GM21360 (cell line): ENCODE measurements at regions not wholly inside any gene's neighbourhood (a gene's known extent, or its start where the extent isn't known, plus 50 kb on each side); places are given as distances from the start of the nearest gene placed in this dataset.

Source experiments
- ATAC-seq: cut with Tn5 transposase; IDR thresholded peaks from one replicate; pipeline ENCODE4 v1.9.1; 2021; ENCODE audit warnings: mild to moderate bottlenecking, moderate library complexity; ENCODE audit not compliant: unreplicated experiment

DNA sequence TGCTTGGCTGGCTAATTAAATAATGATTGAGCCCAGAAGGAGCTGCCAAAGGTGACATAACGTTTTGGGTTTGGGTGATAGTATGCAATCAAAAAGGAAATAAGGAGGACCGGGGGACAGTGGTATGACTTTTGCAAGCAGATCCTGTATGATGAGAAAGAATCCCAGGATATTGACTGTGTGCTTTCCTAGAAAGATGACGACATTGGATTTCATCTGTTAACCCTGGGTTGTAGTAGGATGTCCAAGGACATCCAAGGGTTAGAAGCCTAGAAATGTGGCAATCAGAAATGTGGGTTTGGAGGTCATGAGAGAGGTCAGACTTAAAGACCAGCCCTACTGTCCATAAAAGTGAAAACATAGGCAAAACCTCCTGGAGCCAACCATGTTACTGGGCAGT is 50.3 kb upstream of the HMHB1 start:
- ATAC-seq: no peak

DNA sequence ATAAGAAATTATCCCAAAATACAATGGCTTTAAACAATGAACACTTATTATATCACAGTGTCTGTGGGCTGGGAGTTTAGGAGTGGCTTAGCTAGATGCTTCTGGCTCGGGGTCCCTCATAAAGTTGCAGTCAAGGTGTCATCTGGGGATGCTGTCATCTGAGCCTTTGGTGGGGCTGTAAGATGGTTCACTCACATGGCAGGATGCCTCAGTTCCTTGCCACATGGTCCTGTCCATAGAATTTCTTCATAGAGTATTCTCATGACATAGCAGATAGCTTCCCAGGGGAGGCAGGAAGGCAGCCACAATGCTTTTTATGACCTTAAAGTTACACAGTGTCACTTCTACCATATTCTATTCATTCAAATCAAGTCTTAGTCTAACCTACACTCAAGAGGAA is 51.2 kb upstream of the HMHB1 start:
- ATAC-seq: no peak

DNA sequence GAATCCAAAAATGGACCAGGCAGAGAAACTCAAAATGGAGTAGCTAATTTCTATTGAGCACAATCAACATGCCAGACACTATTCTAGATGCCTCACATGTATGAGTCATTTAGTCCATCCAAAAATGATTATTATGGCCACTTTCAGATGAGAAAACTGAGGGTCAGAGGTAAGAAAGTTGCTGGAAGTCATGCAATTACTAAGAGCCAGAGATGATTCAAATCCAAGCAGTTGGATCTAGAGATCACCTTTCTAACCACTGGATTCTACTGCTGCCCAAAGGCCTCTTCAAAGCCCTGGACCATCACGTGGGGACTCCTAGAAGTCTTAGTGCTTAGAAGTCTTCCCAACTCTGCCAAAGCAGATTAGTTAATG is 51.8 kb upstream of the HMHB1 start:
- no peak for ATAC-seq

DNA sequence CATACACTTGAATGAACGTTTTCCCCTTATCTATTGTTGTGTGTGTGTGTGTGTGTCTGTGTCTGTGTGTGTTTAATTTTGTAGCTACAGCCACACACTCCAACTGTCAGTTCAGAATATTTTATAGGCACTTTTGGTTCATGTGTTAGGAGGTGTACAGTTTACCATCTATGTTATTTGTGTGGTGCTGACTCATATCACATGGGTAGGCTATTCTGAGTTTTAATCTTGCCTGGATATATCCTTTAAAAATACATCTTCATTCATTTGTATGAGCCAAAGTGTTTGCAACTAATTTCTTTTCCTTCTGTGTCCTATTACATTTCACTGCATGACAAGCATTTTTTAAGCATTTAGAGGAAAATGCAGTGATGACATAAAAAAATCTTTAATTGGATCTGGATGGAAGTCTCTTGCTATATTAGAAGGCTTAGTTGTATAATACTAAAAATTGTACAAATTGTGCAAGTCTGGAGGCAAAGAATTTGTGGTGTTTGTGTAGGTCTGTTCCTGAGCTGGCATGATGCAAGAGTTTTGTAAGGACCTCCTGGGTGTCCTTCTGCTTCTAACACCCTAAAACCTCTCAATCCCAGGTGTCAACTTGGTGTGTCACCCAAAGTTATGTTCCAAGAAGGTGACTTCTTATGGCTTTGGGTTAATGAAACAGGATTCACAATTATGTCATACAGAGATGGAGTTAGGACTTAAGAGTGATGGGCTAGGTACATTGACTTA is 52.4 kb upstream of the HMHB1 start:
- no peak for ATAC-seq

DNA sequence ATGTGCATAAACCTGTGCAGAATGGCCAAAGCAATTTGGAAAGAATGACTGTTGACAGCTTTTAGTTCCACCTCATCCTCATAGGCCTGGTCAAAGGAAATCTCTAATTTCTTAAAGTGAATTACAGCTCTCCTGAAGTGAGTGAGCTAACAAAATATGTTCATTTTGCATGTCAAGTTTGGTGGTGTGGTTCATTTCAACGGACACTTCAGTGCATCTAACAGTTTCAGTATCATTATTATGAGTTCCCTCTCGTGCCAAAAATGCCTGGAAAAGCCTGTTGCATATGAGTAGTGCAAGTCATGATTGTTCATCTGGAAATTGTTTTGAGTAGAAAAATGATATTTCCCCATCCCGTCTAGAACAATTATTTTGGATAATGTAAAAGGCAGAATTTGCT is 53.2 kb upstream of the HMHB1 start:
- ATAC-seq: peak; percentile 50

DNA sequence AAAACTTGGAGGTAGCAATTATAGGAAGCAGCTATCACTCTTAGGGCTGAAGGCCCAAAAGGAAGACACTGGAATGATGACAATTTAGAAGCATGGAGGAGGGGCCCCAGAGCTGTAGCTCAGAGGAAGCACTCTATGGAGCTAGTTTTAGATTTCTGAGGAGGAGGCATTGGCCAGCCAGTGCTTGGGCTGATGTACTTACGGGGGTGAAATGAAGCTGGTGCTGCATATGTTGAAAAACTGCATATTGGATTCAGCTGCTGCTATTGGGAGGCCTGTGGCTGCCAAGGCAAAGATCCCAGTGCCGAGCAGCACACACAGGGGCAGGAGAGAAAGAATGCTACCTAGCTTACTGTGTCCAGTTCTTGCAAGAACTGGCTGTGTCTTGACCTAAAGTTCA is 53.9 kb upstream of the HMHB1 start:
- no peak for ATAC-seq

DNA sequence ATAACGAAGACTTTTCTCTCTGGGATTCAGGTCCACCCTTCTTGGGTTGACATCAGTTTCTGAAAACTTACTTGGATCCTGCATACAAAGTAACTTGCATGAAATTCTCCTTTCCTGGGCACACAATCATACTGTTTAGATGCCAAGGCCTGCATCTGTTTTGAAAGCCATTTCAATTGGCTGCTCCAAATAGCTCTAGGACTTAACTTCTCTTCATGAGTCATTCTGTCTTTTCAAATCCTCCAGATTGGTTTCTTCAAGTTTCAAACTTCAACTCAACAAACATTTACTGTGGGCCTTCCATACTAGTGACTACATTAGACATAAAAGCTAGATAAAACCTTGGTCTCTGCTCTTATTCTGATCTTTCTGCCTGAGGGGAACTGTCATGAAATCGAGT is 54.8 kb upstream of the HMHB1 start:
- ATAC-seq: peak; percentile 33

DNA sequence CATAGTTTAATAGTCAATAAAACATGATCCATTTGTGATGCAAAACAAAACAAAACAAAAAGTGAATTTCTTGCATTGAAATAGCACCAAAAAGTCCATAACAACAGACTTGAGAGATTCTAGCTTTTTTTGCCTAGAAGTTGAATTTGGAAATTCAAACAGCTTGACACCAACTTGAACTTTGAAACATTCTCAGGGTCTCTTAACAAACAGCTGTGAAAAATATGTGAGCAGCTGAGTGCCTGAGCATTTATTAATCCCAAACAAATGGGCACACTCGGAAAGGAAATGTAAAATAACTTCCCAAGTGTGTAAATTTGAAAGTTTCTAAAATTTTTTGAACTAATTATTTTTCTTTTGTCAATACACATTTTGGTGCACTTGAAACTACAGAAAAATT is 56.0 kb upstream of the HMHB1 start:
- ATAC-seq: no peak

DNA sequence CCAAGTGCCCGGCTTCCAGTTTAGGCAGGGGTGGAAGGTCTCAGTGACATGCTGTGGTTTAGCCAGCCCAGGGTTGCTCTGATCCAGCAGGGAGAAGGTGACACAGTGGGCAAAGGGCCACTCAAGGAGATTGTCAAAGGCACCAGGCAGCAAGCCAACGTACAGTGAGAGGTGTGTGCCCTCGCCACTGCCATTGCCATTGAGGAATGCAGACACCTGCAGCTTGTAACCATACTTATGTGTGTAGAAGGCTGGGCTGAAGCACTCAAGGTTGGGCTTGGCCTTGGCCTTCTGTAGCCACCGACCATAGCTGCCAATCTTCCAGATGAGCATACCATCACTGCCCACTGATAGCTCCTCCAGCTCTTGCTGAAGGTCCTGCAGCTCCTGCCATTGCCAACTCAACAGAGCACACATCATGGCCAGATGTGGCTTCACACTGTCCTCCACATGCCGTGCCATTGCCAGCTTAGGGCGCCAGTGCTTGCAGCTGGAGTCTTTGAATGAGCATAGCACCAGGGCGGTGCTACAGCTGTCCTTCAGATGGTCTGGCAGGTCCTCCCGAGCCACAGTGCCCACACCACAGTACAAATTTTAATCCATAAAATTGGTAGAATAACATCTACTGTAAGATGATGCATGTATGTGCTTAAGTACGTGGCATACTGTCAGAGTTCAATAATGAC is 59.7 kb upstream of the HMHB1 start:
- ATAC-seq: no peak

DNA sequence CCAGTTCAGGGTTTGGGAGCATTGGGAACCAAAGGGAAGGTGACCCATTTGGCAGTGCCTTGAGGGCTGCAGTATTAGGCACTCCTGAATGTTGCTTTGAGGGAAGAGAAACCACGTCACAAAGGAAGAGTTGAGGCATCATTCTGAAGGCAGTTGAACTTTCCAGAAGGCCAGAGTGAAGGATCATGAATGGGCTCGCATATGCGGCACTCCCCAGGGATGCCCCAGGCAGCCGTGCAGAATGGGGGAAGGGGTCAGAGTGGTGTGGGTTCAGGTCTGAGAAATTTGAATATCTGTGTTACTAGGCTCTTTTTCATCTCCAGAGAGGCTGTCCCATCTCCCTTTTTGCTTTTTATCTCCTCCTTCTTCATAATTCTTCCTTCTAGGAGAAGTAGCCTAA is 60.6 kb upstream of the HMHB1 start:
- no peak for ATAC-seq

DNA sequence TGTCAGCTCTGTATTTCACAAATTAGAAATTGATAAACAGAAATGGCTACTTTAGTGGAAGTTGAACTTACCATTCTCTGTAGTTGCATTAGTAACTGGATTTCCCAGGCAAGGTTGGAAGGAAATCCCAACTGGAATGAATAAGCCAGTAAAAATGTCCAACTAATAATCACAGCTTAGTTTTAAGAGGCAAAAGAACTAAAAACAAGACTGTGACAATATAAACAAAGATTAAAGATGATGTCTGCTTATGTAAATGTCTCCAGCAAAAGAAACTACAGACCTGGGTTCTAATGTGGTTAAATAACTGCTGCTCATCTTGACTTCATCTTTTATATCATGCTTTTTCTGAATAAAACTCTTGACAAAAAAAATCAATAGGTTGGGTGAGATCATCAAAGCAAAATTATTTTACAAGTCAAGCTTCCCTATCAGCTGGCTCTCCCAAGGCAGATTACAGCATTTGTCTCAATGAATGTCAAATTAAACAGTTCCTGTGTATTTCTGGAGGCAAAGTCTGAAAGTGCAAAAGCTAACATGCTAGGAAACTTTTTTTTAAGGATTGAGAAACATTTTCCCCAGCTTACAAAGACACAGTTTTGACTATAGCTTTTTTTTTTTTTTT is 62.3 kb upstream of the HMHB1 start:
- ATAC-seq: no peak

DNA sequence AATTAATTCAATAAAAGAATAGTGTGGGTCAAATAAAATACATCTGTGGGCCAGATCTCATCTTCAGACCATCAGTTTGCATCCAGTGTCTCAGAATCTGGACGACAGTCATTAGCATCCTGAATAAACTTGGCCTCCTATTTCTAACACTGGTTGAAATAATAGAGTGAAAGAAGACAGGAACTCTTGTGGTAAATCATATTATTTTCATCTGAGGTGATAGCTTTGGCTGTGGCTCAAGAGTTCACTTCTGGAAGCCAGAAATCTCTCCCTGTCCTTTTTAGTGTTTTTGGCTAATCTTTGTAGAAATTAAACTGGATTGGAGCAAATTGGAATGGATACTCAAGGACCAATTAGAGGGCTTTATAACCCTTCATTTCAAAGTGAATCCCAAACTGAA is 63.4 kb upstream of the HMHB1 start:
- ATAC-seq: no peak

DNA sequence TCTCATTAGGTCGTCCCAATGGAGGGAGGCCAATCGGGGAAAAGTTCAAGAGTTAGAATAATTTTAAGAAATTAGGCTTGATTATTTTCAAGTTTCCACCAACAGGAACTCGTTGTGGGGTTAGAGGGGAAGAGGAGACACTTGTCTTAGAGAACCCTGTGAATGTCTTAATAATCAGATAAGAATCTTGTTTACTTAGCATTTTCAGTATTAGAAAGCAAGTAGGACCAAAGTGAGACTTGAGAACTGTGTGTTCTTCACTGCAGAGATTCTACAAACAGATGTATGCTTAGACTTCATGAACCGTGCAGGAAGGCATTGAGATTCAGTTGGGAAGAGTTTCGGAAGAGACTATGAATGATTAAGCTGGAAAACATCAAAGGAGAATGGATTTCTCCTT is 69.0 kb upstream of the HMHB1 start:
- ATAC-seq: no peak

DNA sequence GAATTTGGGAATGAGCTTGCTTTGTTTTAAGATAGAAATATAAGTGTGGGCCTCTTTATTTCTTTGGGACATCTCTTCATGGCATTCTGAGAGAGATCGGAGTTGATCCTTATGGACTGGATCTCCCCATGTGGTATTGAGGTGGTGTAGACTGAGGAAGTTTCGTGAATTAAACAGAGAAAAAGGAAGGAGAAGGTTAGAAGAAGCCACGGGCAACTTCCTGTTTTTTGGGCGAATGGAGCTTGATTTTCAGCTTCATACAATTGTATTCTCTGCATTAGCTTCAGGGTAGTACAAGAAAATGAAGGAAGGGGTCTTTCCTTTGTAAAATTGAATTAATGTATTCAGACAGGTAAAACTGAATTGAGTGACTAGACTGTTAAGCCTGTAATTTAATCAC is 70.5 kb upstream of the HMHB1 start:
- no peak for ATAC-seq

DNA sequence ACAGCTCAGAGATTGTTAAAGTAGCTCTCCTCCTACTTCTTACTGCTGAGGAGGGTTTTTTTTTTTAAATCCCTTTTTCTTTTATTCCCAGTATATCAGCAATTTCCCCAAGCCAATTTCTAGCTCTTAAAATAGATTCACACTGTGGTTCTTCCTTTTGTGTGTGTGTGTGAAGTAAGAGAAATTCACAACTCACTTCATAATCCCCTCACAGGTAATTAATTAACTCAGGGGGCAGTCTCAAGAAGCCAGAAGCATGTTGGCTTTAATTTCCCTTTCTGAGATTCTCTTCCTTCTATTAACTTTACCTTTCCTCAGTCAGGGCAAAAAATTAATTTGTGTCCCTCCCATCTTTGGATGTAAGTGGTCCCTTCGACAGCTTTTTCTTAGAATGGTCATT is 71.0 kb upstream of the HMHB1 start:
- ATAC-seq: no peak

DNA sequence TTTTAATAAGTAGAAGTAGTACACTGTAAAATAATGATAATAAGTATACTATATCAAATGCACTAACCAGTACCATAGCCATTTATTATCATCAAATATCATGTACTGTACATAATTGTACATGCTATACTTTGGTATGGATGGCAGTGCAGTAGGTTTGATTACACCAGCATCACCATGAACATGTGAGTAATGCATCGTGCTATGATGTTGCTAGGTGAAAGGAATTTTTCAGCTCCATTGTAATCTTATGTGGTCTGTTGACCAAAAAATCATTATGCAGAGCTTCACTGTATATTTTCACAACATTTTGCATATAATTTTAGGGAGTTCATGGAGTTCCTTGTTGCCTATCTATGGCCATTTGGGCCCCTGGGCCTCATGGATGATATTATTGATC is 72.2 kb upstream of the HMHB1 start:
- no peak for ATAC-seq

DNA sequence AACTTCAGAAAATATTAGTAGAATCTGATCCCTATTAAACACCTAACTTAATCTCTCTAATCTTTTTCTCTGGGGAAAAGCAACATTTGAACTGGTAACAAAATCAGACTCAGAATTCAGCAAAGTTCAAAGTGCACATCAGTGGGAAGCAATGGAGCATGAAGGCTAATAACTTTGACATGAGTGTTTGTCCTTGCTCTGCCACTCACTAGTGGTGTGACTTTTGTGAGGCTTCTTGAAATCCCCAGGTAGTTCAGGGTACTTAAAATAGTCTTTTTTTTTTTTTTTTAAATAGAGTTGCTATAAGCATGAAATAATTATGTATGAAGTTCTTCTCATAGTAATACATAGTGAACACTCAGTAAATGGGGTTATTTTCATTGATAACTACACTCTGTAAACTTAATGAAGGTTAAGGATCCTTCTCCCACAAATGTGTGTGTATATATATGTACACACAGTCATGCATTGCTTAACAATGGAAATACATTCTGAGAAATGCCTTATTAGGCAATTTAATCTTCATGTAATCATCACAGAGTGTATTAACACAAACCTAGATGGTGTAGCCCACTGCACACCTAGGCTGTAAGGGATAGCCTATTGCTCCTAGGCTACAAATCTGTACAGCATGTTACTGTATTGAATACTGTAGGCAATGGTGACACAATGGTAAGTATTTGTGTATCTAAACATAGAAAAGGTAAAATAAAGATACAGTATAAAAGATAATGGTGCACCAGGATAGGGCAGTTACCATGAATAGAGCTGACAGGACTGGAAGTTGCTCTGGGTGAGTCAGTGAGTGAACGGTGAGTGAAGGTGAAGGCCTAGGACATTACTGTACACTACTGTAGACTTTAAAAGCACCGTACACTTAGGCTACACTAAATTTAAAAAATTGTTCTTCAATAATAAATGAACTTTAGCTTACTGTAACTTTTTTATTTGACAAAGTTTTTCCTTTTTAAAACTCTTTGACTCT is 73.3 kb upstream of the HMHB1 start:
- ATAC-seq: no peak

DNA sequence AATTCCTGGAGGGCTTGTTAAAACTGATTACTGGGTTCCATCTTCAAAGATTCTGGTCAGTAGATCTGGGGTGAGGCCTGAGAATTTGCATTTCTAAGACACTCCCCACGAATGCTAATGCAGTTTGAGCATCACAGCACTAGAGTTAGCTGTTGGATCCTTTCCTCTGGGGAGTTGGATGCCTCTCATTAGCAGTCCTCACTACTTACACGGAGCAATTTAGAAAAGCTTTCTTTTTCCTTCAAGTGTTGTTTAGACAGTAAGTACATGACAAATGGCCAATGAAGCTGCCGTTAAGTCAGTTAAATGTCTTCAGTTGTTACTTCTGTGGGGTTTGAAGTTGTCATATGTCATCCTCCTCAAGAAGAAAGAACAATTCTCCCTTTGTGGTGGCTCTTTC is 74.9 kb upstream of the HMHB1 start:
- ATAC-seq: no peak

DNA sequence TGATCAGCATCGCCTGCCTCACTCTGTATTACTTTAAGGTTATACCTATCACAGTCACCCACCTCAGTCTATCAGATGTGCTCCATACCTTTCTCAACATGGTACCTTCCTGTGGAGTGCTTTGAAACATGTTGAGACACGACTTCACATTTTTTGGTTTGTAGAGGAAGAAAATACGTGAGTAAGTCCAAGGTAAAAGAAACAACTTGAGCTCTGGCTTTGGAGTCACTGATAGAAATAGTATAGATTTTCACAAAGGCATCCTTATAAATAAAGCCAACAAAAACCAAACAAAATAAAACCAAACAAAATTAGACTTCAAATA is 77.5 kb upstream of the HMHB1 start:
- ATAC-seq: no peak

DNA sequence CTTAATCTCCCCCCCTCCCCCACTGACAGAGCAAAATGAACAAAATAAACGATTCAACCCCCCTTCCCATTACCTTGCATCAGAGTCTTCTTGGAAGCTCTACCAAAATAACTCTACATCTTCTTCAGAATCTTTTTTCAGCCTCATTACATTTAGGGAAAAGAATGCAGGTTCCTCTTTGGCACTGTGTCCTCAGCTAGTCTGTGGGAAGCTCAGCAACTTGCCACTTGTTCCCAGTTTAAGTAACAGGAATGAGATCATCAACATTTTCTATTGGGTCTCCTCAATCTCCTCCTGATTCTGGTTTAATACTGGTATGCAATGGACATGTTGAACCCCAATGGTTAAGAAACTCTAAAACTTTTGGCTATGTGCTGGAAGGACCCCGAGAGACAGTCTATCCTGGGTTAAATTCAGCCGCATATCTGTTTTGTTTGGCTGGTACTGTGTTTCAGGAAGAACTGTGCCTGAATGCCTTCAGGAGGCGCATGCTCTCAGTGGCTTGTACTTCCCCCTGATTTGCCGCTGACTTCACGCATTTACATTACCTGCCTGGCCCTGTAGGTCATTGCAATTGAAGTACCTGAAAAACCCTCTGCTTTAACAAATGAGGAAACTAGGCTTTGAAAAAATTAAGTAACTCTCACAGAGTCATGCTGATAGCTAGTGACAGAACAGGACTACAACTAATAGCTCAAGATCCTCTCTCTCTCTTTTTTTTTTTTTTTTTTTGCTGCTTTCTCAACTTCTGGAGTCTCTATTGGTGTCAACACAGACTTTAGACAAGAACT is 78.1 kb upstream of the HMHB1 start:
- no peak for ATAC-seq

DNA sequence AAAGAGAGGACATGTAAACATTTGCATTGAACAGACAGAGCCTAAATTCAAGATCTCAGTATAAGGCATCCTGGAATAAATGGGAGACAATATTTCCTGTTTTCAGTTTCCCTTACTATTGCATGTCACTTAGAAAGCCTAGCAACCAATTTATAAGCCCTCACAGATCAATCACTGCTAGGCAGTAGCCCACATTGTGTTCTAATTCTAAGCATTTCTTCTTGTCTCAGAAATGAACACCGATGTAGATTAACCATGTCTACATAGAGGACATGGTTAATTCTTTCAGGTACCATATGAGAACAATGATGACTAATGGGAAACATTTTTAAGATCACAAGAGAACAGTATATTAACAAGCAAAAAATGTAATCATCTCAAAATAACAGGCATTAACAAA is 79.6 kb upstream of the HMHB1 start:
- ATAC-seq: no peak
